Lung (tissue), 11 donors: ENCODE measurements at regions not wholly inside any gene's neighbourhood (a gene's known extent, or its start where the extent isn't known, plus 50 kb on each side); places are given as distances from the start of the nearest gene placed in this dataset.
"Not testable (repeated sequence)": the region's sequence is repeated elsewhere in the genome, so short reads cannot be mapped to it uniquely, and the experiment has no call there.

Experiments used
- ATAC-seq: fragments of 200-7000 bp; cut with Tn5 transposase; one replicate; pipeline ENCODE4 v1.9.1; 2020; ENCODE audit warnings: moderate number of reproducible peaks; ENCODE audit not compliant: insufficient read depth, low FRiP score
- DNase-seq, 3 donors: peaks; one replicate each; pipeline ENCODE4 v3.0.0-alpha.2; 2013 to 2017
- H3K27ac ChIP-seq, 2 donors: one replicate each; pipeline ENCODE4 v1.5.1; 2013; ENCODE audit warnings: mild to moderate bottlenecking in 2 of 2, moderate library complexity in 2 of 2, control low read depth in 1 of 2, inconsistent platforms in 1 of 2, low read depth in 1 of 2, low read length in 1 of 2
- H3K27me3 ChIP-seq, 3 donors: one replicate each; pipeline ENCODE4 v1.5.1; 2013; ENCODE audit warnings: low read length in 2 of 3; ENCODE audit not compliant: control insufficient read depth in 3 of 3, insufficient read depth in 3 of 3
- H3K36me3 ChIP-seq, 4 donors: one replicate each; pipeline ENCODE4 v1.5.1; 2013; ENCODE audit warnings: low read length in 4 of 4, mild to moderate bottlenecking in 1 of 4, moderate library complexity in 1 of 4; ENCODE audit not compliant: control insufficient read depth in 4 of 4, insufficient read depth in 4 of 4
- H3K4me1 ChIP-seq, 5 donors: one replicate each; pipeline ENCODE4 v1.5.1; 2013; ENCODE audit warnings: low read length in 5 of 5, mild to moderate bottlenecking in 2 of 5, moderate library complexity in 1 of 5; ENCODE audit not compliant: control insufficient read depth in 5 of 5, insufficient read depth in 5 of 5
- H3K4me3 ChIP-seq: one replicate; pipeline ENCODE4 v1.5.1; 2013; ENCODE audit warnings: mild to moderate bottlenecking, control low read depth, moderate library complexity
- H3K9ac ChIP-seq, 2 donors: one replicate each; pipeline ENCODE4 v1.5.1; 2013; ENCODE audit warnings: low read length in 2 of 2, control low read depth in 1 of 2; ENCODE audit not compliant: insufficient read depth in 1 of 2
- H3K9me3 ChIP-seq, 4 donors: one replicate each; pipeline ENCODE4 v1.5.1; 2013; ENCODE audit warnings: low read length in 3 of 4, mild to moderate bottlenecking in 1 of 4, moderate library complexity in 1 of 4; ENCODE audit not compliant: control insufficient read depth in 4 of 4, insufficient read depth in 3 of 4
- CTCF ChIP-seq: IDR thresholded peaks from 2 replicates; pipeline ENCODE4 v1.5.1; 2012; ENCODE audit warnings: mild to moderate bottlenecking; ENCODE audit errors: control extremely low read depth, extremely low read depth
- WGBS, 2 donors: extraction: QIAGEN DNeasy Blood & Tissue Kit; methylation state at CpG; one replicate each; pipeline ENCODE4 v1.1.7; 2013; 5-methylcytosine and 5-hydroxymethylcytosine counted together
- donor health status: control.
- donor health status: control.
- donor health status: Bipolar disorder and iron deficiency.
- donor health status: healthy.
- donor health status: DM: yes; HTN: yes; CAD: no.

GRCh38 chr18:37844209-37844970 is 278.8 kb upstream of the CELF4 start:
- H3K9me3 ChIP-seq, result no peaks in the 10 kb centered on the region
- H3K4me3 ChIP-seq, result no peak overlapping the region
- no peak overlapping the region for H3K27ac ChIP-seq
- H3K27me3 ChIP-seq, result no peaks in the 10 kb centered on the region
- H3K9ac ChIP-seq, result no peak overlapping the region
- no peak for DNase-seq
- H3K36me3 ChIP-seq, result no peaks in the 10 kb centered on the region
- H3K4me1 ChIP-seq, result no peaks in the 10 kb centered on the region
- 62 to 81% methylated on average over 10 of the region's 10 CpGs for WGBS, 2 donors
- TF ChIP-seq CTCF, result no peak
- no peak for ATAC-seq

GRCh38 chr18:37838083-37838482 is 272.5 kb upstream of the CELF4 start:
- 79 to 89% methylated on average over 3 of the region's 3 CpGs for WGBS, 2 donors
- Histone ChIP-seq H3K4me3 (no peak overlapping the region), H3K27ac (no peak overlapping the region), H3K9ac (no peak overlapping the region), H3K4me1 (no peaks in the 10 kb centered on the region), H3K27me3 (no peaks in the 10 kb centered on the region), H3K36me3 (no peaks in the 10 kb centered on the region), H3K9me3 (peaks cover 0 to 7% (median 1%) of the 10 kb centered on the region in 4 donors)
- ATAC-seq (no peak), DNase-seq (no peak)
- TF ChIP-seq CTCF, result no peak

GRCh38 chr18:37836071-37836970 is 270.7 kb upstream of the CELF4 start:
- Histone ChIP-seq H3K36me3 (no peaks in the 10 kb centered on the region), H3K27ac (no peak overlapping the region), H3K9ac (no peak overlapping the region), H3K4me3 (no peak overlapping the region), H3K9me3 (peaks cover 0 to 7% (median 2%) of the 10 kb centered on the region in 4 donors), H3K27me3 (no peaks in the 10 kb centered on the region), H3K4me1 (no peaks in the 10 kb centered on the region)
- DNase-seq, result no peak
- 70 to 79% methylated on average over 1 of the region's 1 CpG for WGBS, 2 donors
- ATAC-seq, result no peak
- no peak for TF ChIP-seq CTCF

GRCh38 chr18:37832010-37832695 is 266.6 kb upstream of the CELF4 start:
- H3K27ac ChIP-seq, H3K27me3 ChIP-seq, H3K36me3 ChIP-seq, H3K9me3 ChIP-seq, DNase-seq, ATAC-seq, H3K4me3 ChIP-seq, H3K4me1 ChIP-seq, H3K9ac ChIP-seq: not testable (repeated sequence)
- WGBS, 2 donors, result 91 to 95% methylated on average over 13 of the region's 15 CpGs
